GM12864 (cell line): ENCODE measurements at regions not wholly inside any gene's neighbourhood (a gene's known extent, or its start where the extent isn't known, plus 50 kb on each side); places are given as distances from the start of the nearest gene placed in this dataset.
A peak's percentile ranks its signal among the peaks of the same experiment; 100 is the strongest.

Source experiments
- DNase-seq: peaks from one replicate; pipeline ENCODE4 v3.0.0-alpha.2; 2011; ENCODE audit warnings: low read depth
- H3K4me3 ChIP-seq: 2 replicates; pipeline ENCODE4 v1.5.1; 2011; ENCODE audit warnings: mild to moderate bottlenecking, low read depth, low read length, control low read depth
- CTCF ChIP-seq: IDR thresholded peaks from 2 replicates; pipeline ENCODE4 v1.5.1; 2011; ENCODE audit warnings: low read depth, mild to moderate bottlenecking, moderate library complexity, low read length, control low read depth, inconsistent platforms; ENCODE audit errors: missing control alignments

- H3K4me3 ChIP-seq: no peak overlapping the region
- no peak for DNase-seq
- TF ChIP-seq CTCF: no peak
Observed at GRCh38 chr6:1063671-1064355, 248.1 kb upstream of the FOXQ1 start.

DNA sequence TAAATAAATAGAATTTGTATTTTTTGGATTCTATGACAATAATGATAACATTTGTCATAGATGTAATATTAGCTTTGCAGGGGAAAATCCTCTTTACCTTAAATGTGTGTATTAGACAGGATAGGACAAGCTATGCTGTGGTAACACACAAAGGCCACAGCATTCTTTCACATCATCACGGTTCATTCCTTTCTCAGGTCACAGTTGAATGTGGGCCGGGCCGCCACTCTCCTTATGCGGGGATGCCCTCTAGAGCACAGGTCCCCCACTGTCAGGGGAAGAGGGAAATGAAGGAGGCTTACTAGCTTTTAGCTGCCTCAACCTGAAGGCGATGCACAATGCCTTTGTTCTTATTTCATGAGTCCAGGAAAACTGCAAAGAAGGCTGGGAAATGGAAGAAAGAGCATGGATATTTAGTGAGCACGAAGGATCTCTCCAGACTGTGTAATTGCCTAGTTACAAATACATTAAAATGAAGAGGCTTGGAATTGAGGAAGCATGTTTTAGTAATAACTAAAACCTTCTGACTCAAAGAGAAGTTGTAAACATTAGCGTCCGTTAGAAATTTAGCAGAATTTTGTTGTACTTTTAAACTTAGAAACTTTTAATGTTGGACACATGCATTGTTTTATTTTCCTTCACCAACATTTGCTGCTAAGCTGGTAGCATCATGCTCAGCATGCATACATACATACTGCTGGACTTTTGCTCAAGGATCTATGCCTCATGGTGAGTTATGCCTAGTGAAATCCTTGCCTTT is 248.9 kb upstream of the FOXQ1 start:
- no peak overlapping the region for H3K4me3 ChIP-seq
- no peak for DNase-seq
- peak; percentile 29 for TF ChIP-seq CTCF

- no peak overlapping the region for H3K4me3 ChIP-seq
- DNase-seq: no peak
- no peak for TF ChIP-seq CTCF
Observed at GRCh38 chr6:1059596-1059995, 252.3 kb upstream of the FOXQ1 start.

- TF ChIP-seq CTCF: no peak
- H3K4me3 ChIP-seq: no peak overlapping the region
- no peak for DNase-seq
Observed at GRCh38 chr6:1057490-1058135, 254.3 kb upstream of the FOXQ1 start.

DNA sequence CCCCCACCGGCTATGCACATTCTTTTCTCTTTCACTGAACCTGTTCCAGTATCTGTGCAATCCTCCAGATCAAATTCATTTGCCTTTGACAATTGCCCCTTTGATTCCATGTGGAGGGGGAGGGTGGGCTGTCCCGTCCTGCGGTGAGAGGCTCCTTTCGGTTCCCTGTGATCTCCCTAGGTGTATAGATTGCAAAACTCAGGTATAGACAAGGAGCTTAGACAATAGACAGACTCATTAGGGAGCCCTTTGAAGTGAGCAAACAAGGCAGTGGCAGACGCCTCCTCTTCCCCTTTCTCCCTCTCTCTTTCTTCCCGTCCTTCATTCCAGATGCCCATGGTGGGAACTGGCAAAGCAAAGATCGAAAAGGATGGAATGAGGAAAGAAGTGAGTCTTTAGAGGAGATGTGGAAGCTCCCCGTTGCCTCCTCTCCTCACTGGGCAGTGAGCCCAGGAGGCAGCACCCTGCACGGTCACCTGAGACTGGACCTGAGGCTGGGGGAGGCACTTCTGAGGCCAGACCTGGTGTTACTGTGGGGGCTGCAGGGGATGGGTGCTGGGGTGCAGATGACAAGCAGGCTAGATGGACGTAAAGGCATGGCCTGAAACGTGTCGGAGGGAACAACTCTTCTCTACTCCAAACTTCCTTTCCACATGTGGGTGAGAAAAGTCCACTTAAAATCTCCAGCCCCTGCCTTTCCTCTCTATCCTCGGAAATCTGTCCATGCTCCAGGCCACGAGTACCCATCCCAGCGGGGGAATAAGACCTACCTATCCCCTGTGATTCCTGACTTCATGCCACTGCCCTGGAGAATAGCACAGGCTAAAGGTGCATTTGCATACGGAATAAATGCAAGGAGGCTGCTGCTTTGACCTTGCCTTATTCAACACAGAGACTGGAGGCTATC is 256.6 kb upstream of the FOXQ1 start:
- no peak for DNase-seq
- no peak overlapping the region for H3K4me3 ChIP-seq
- TF ChIP-seq CTCF: no peak

- H3K4me3 ChIP-seq: no peak overlapping the region
- no peak for TF ChIP-seq CTCF
- DNase-seq: no peak
Observed at GRCh38 chr6:1054653-1055014, 257.3 kb upstream of the FOXQ1 start.
